GM12878 (cell line): ENCODE measurements at regions not wholly inside any gene's neighbourhood (a gene's known extent, or its start where the extent isn't known, plus 50 kb on each side); places are given as distances from the start of the nearest gene placed in this dataset.

Experiments used
- ATAC-seq: fragments of 200-7000 bp; cut with Tn5 transposase; 3 replicates; pipeline ENCODE4 v1.9.1; 2020; ENCODE audit warnings: mild to moderate bottlenecking, moderate library complexity
- BruUV-seq: library from RNA; stranded (reverse); fragments of 400-500 nt; replicated peaks from 2 replicates; lab custom pipeline; 2021; lab: Mats Ljungman, UMichigan
- CTCF ChIA-PET: fragments of 300-600 bp; sonication (Branson Sonifier 250); formaldehyde crosslinking; extraction: SDS; loops from one replicate; lab custom pipeline; 2021; ENCODE audit warnings: inconsistent platforms; lab: Yijun Ruan, JAX
- POLR2A ChIA-PET: fragments of 350-600 bp; formaldehyde crosslinking; extraction: SDS; loops from one replicate; lab custom pipeline; 2021; ENCODE audit warnings: inconsistent platforms; lab: Charles Lee
- RAD21 ChIA-PET: fragments of 300-600 bp; sonication (Branson Sonifier 250); formaldehyde crosslinking; loops from one replicate; lab custom pipeline; 2023; ENCODE audit warnings: antibody characterized with exemption; ENCODE audit not compliant: unreplicated experiment; lab: Charles Lee
- SMC1A ChIA-PET: fragments of 300-600 bp; sonication (Branson Sonifier 250); formaldehyde crosslinking; loops from one replicate; lab custom pipeline; 2023; ENCODE audit not compliant: unreplicated experiment, uncharacterized antibody; lab: Charles Lee
- DNase-seq: peaks from one replicate; pipeline ENCODE4 v3.0.0-alpha.2; 2011; ENCODE audit warnings: low read depth, low spot score
- FAIRE-seq: peaks from 3 replicates; lab custom pipeline; 2011; peaks lifted over from hg19 to GRCh38; lab: Jason Lieb, UNC
- H2AFZ ChIP-seq: 2 replicates; pipeline ENCODE4 v1.6.0; 2011; ENCODE audit warnings: low read depth, low read length, control low read depth; ENCODE audit not compliant: control insufficient read depth
- H3K27ac ChIP-seq: 2 replicates; pipeline ENCODE4 v1.5.1; 2011; ENCODE audit warnings: control low read depth; ENCODE audit not compliant: control insufficient read depth, insufficient read depth
- H3K27me3 ChIP-seq, 2 experiments: replicated peaks in 1 of 2; 2 replicates each; pipeline versions ENCODE4 v1.6.0 to v1.6.1; 2011; ENCODE audit warnings: low read length in 1 of 2; ENCODE audit not compliant: control insufficient read depth in 2 of 2, insufficient read depth in 2 of 2
- H3K36me3 ChIP-seq, 2 experiments: 2 replicates each; pipeline ENCODE4 v1.5.1; 2011; ENCODE audit warnings: low read length in 1 of 2; ENCODE audit not compliant: control insufficient read depth in 2 of 2, insufficient read depth in 2 of 2
- H3K4me1 ChIP-seq: 2 replicates; pipeline ENCODE4 v1.6.1; 2011; ENCODE audit warnings: mild to moderate bottlenecking, low read length, moderate library complexity, mixed read lengths; ENCODE audit not compliant: control insufficient read depth, insufficient read depth
- H3K4me2 ChIP-seq: 2 replicates; pipeline ENCODE4 v1.6.0; 2011; ENCODE audit warnings: control low read depth; ENCODE audit not compliant: control insufficient read depth, insufficient read depth
- H3K4me3 ChIP-seq: fragments of 200-600 bp; sonication (generic); 2 replicates; pipeline ENCODE4 v1.5.1; 2016
- H3K79me2 ChIP-seq: 2 replicates; pipeline ENCODE4 v1.6.0; 2011; ENCODE audit warnings: low read length; ENCODE audit not compliant: control insufficient read depth, insufficient read depth
- H3K9ac ChIP-seq: 2 replicates; pipeline ENCODE4 v1.8.0; 2011; ENCODE audit warnings: low read length, control low read depth, mixed read lengths; ENCODE audit not compliant: control insufficient read depth, insufficient read depth
- H3K9me3 ChIP-seq: replicated peaks from 3 replicates; pipeline ENCODE4 v1.5.1; 2011; ENCODE audit warnings: mild to moderate bottlenecking, low read length; ENCODE audit not compliant: control insufficient read depth, insufficient read depth
- H4K20me1 ChIP-seq: 2 replicates; pipeline ENCODE4 v1.6.0; 2011; ENCODE audit not compliant: control insufficient read depth, insufficient read depth
- ATF3 ChIP-seq: IDR thresholded peaks from 2 replicates; pipeline ENCODE4 v1.6.1; 2011; ENCODE audit warnings: low read depth, mild to moderate bottlenecking, low read length, moderate library complexity, borderline replicate concordance; ENCODE audit errors: extremely low read depth
- BACH1 ChIP-seq: fragments of 450-650 bp; IDR thresholded peaks from 2 replicates; pipeline ENCODE4 v1.6.1; 2017; ENCODE audit warnings: mild to moderate bottlenecking, borderline replicate concordance
- BRCA1 ChIP-seq: IDR thresholded peaks from 2 replicates; pipeline ENCODE4 v1.6.1; 2011; ENCODE audit warnings: low read depth, low read length, improper control_type of control experiment
- E2F4 ChIP-seq: IDR thresholded peaks from 2 replicates; pipeline ENCODE4 v1.6.1; 2012; ENCODE audit warnings: low read depth, low read length, improper control_type of control experiment
- FOXK2 ChIP-seq: fragments of 450-650 bp; IDR thresholded peaks from 2 replicates; pipeline ENCODE4 v1.6.1; 2017; ENCODE audit warnings: mild to moderate bottlenecking, moderate library complexity
- IRF5 ChIP-seq: fragments of 450-650 bp; IDR thresholded peaks from 2 replicates; pipeline ENCODE4 v1.6.1; 2017; ENCODE audit warnings: borderline replicate concordance
- KAT2A ChIP-seq: conservative IDR thresholded peaks from 2 replicates; pipeline ENCODE4 v1.6.1; 2011; ENCODE audit warnings: low read depth, low read length; ENCODE audit not compliant: control insufficient read depth
- MTA2 ChIP-seq: fragments of 450-650 bp; IDR thresholded peaks from 2 replicates; pipeline ENCODE4 v1.6.1; 2016; ENCODE audit warnings: low read depth, mild to moderate bottlenecking, moderate library complexity
- NRF1 ChIP-seq: conservative IDR thresholded peaks from 2 replicates; pipeline ENCODE4 v1.6.1; 2011; ENCODE audit warnings: mild to moderate bottlenecking, low read depth, low read length, improper control_type of control experiment
- RBBP5 ChIP-seq: fragments of 200-600 bp; sonication (generic); conservative IDR thresholded peaks from 2 replicates; pipeline ENCODE4 v1.6.1; 2016
- RELA ChIP-seq: fragments of 450-650 bp; IDR thresholded peaks from 2 replicates; pipeline ENCODE4 v1.8.0; 2014; ENCODE audit warnings: borderline replicate concordance; ENCODE audit not compliant: partially characterized antibody
- RELB ChIP-seq: fragments of 450-650 bp; IDR thresholded peaks from 2 replicates; pipeline ENCODE4 v1.6.1; 2017; ENCODE audit warnings: low read depth, mild to moderate bottlenecking, moderate library complexity
- SMAD5 ChIP-seq: IDR thresholded peaks from 2 replicates; pipeline ENCODE4 v1.6.1; 2016; ENCODE audit warnings: antibody characterized with exemption, low read depth
- SPI1 ChIP-seq: IDR thresholded peaks from 2 replicates; pipeline ENCODE4 v1.6.1; 2011; ENCODE audit warnings: low read depth, mild to moderate bottlenecking, low read length, moderate library complexity, borderline replicate concordance; ENCODE audit not compliant: insufficient read depth
- TCF3 ChIP-seq: IDR thresholded peaks from 2 replicates; pipeline ENCODE4 v1.6.1; 2012; ENCODE audit warnings: low read depth, mild to moderate bottlenecking, low read length, borderline replicate concordance; ENCODE audit not compliant: insufficient read depth
- ZNF217 ChIP-seq: fragments of 450-650 bp; IDR thresholded peaks from 2 replicates; pipeline ENCODE4 v1.6.1; 2017; ENCODE audit warnings: antibody characterized with exemption, mild to moderate bottlenecking
- ZNF24 ChIP-seq: fragments of 450-650 bp; IDR thresholded peaks from 2 replicates; pipeline ENCODE4 v1.6.1; 2017; ENCODE audit warnings: antibody characterized with exemption, mild to moderate bottlenecking
- WGBS: methylation state at CpG from one replicate; pipeline ENCODE4 v1.1.6; 2016; ENCODE audit warnings: low lambda C conversion rate; ENCODE audit not compliant: insufficient replicate concordance, insufficient coverage; ENCODE audit errors: missing lambda C conversion rate; 5-methylcytosine and 5-hydroxymethylcytosine counted together
- in situ Hi-C: fragments of 300-500 bp; cut with MboI; formaldehyde crosslinking; loops from 9 replicates; pipeline ENCODE4 v1.14.3; 2018; ENCODE audit warnings: mixed read lengths
- intact Hi-C: fragments of 100-400 bp; cut with micrococcal nuclease; formaldehyde crosslinking; loops from one replicate; pipeline ENCODE4 v1.14.2; 2022; ENCODE audit not compliant: unreplicated experiment

- no peak overlapping the region for H3K9ac ChIP-seq
- in situ Hi-C loops: no loop called here
- no peak for TF ChIP-seq RELB
- no peak for TF ChIP-seq ATF3
- no peak for TF ChIP-seq BRCA1
- no peak for TF ChIP-seq KAT2A
- TF ChIP-seq SPI1: no peak
- no peak for TF ChIP-seq ZNF24
- TF ChIP-seq BACH1: no peak
- TF ChIP-seq MTA2: no peak
- TF ChIP-seq TCF3: no peak
- no peak for TF ChIP-seq IRF5
- TF ChIP-seq RELA: no peak
- no peak for TF ChIP-seq FOXK2
- no peak for TF ChIP-seq SMAD5
- no peak for TF ChIP-seq NRF1
- TF ChIP-seq ZNF217: no peak
- no peak for TF ChIP-seq E2F4
- no peak for TF ChIP-seq RBBP5
- no peak for DNase-seq
- no peak overlapping the region for H3K4me2 ChIP-seq
- no peaks in the 10 kb centered on the region for H3K27me3 ChIP-seq
- no peak for ATAC-seq
- no peaks in the 10 kb centered on the region for H3K79me2 ChIP-seq
- H3K9me3 ChIP-seq: no peaks in the 10 kb centered on the region
- ChIA-PET POLR2A (no interaction called here), SMC1A (no interaction called here), CTCF (no interaction called here), RAD21 (no interaction called here)
- FAIRE-seq: no peak
- BruUV-seq: no TSS peak
- H3K4me1 ChIP-seq: no peaks in the 10 kb centered on the region
- no peak overlapping the region for H3K27ac ChIP-seq
- H4K20me1 ChIP-seq: no peaks in the 10 kb centered on the region
- H2AFZ ChIP-seq: no peak overlapping the region
- H3K36me3 ChIP-seq: no peaks in the 10 kb centered on the region
- H3K4me3 ChIP-seq: no peak overlapping the region
- 34% methylated on average over 2 of the region's 2 CpGs for WGBS
- intact Hi-C loops: no loop called here
Observed at GRCh38 chr3:166752214-166752613, 627.9 kb downstream of the ZBBX start.
